Trophoblast cell (in vitro differentiated cells and primary cell): ENCODE measurements at regions not wholly inside any gene's neighbourhood (a gene's known extent, or its start where the extent isn't known, plus 50 kb on each side); places are given as distances from the start of the nearest gene placed in this dataset.

ENCODE experiments used
- DNase-seq, 2 donors: peaks; one replicate each; pipeline ENCODE4 v3.0.0-alpha.2; 2016
- H2AFZ ChIP-seq: 2 replicates; pipeline ENCODE4 v1.6.1; 2013; ENCODE audit warnings: low read length, moderate library complexity, mild to moderate bottlenecking; ENCODE audit not compliant: insufficient read depth, poor library complexity
- H2AK5ac ChIP-seq: 2 replicates; pipeline ENCODE4 v1.6.1; 2013; ENCODE audit warnings: mild to moderate bottlenecking, low read length
- H2BK120ac ChIP-seq: 2 replicates; pipeline ENCODE4 v1.6.1; 2013; ENCODE audit warnings: low read length, mild to moderate bottlenecking, moderate library complexity; ENCODE audit not compliant: insufficient read depth, poor library complexity
- H2BK12ac ChIP-seq: 2 replicates; pipeline ENCODE4 v1.6.1; 2013; ENCODE audit warnings: mild to moderate bottlenecking, low read length, moderate library complexity
- H2BK5ac ChIP-seq: 2 replicates; pipeline ENCODE4 v1.6.1; 2013; ENCODE audit warnings: low read length, low read depth, moderate library complexity, mild to moderate bottlenecking; ENCODE audit not compliant: poor library complexity
- H3K14ac ChIP-seq: 2 replicates; pipeline ENCODE4 v1.6.1; 2013; ENCODE audit warnings: mild to moderate bottlenecking, low read length
- H3K18ac ChIP-seq: 2 replicates; pipeline ENCODE4 v1.6.1; 2013; ENCODE audit warnings: mild to moderate bottlenecking, low read length
- H3K23ac ChIP-seq: 2 replicates; pipeline ENCODE4 v1.6.1; 2013; ENCODE audit warnings: low read length
- H3K27ac ChIP-seq: 2 replicates; pipeline ENCODE4 v1.5.1; 2013; ENCODE audit warnings: low read depth, mild to moderate bottlenecking, inconsistent platforms, low read length, moderate library complexity
- H3K27me3 ChIP-seq: 2 replicates; pipeline ENCODE4 v1.6.1; 2013; ENCODE audit warnings: inconsistent platforms, mild to moderate bottlenecking, low read length, moderate library complexity; ENCODE audit not compliant: insufficient read depth
- H3K36me3 ChIP-seq, 2 experiments: 1 replicate in 1 of 2; 2 replicates in 1 of 2; pipeline ENCODE4 v1.6.1; 2013; ENCODE audit warnings: low read length in 2 of 2, mild to moderate bottlenecking in 2 of 2, moderate library complexity in 1 of 2; ENCODE audit not compliant: insufficient read depth in 2 of 2, control insufficient read depth in 1 of 2
- H3K4ac ChIP-seq: 2 replicates; pipeline ENCODE4 v1.6.1; 2013; ENCODE audit warnings: low read depth, mild to moderate bottlenecking, low read length, moderate library complexity
- H3K4me1 ChIP-seq, 2 experiments: 1 replicate in 1 of 2; 2 replicates in 1 of 2; pipeline ENCODE4 v1.6.1; 2013; ENCODE audit warnings: low read length in 2 of 2, mild to moderate bottlenecking in 2 of 2, moderate library complexity in 1 of 2; ENCODE audit not compliant: insufficient read depth in 2 of 2, control insufficient read depth in 1 of 2
- H3K4me2 ChIP-seq: 2 replicates; pipeline ENCODE4 v1.6.1; 2013; ENCODE audit warnings: inconsistent platforms, mild to moderate bottlenecking, low read length, moderate library complexity
- H3K4me3 ChIP-seq: 2 replicates; pipeline ENCODE4 v1.5.1; 2013; ENCODE audit warnings: mild to moderate bottlenecking, low read depth, low read length, inconsistent platforms
- H3K79me1 ChIP-seq: one replicate; pipeline ENCODE4 v1.6.1; 2013; ENCODE audit warnings: low read length
- H3K79me2 ChIP-seq: 2 replicates; pipeline ENCODE4 v1.6.1; 2013; ENCODE audit warnings: low read length, mild to moderate bottlenecking; ENCODE audit not compliant: control insufficient read depth, insufficient read depth, poor library complexity
- H3K9ac ChIP-seq: 2 replicates; pipeline ENCODE4 v1.6.1; 2013; ENCODE audit warnings: mild to moderate bottlenecking, low read length
- H3K9me3 ChIP-seq: 2 replicates; pipeline ENCODE4 v1.6.1; 2013; ENCODE audit warnings: low read depth, mild to moderate bottlenecking, control low read depth, inconsistent platforms, low read length; ENCODE audit not compliant: insufficient read depth
- H4K12ac ChIP-seq: 2 replicates; pipeline ENCODE4 v1.6.1; 2013; ENCODE audit warnings: low read depth, mild to moderate bottlenecking, low read length, moderate library complexity
- H4K8ac ChIP-seq: 2 replicates; pipeline ENCODE4 v1.6.1; 2013; ENCODE audit warnings: low read depth, mild to moderate bottlenecking, low read length, moderate library complexity
- H4K91ac ChIP-seq: one replicate; pipeline ENCODE4 v1.6.1; 2013; ENCODE audit warnings: low read depth, mild to moderate bottlenecking, low read length, moderate library complexity
- WGBS: extraction: QIAGEN DNeasy Blood & Tissue Kit; methylation state at CpG from one replicate; pipeline ENCODE4 v1.1.7; 2013; ENCODE audit warnings: missing lambda C conversion rate; ENCODE audit not compliant: insufficient read length, insufficient coverage; ENCODE audit errors: extremely low coverage; 5-methylcytosine and 5-hydroxymethylcytosine counted together

- H3K14ac ChIP-seq = no peak overlapping the region
- no peak overlapping the region for H3K27ac ChIP-seq
- H3K36me3 ChIP-seq = no peaks in the 10 kb centered on the region
- no peak overlapping the region for H2BK120ac ChIP-seq
- no peak overlapping the region for H2BK5ac ChIP-seq
- H3K4me1 ChIP-seq = peaks cover under 1 to 6% of the 10 kb centered on the region in 2 experiments
- no peak overlapping the region for H2AFZ ChIP-seq
- H2AK5ac ChIP-seq = no peak overlapping the region
- H3K9ac ChIP-seq = no peak overlapping the region
- no peak overlapping the region for H4K12ac ChIP-seq
- H2BK12ac ChIP-seq = no peak overlapping the region
- no peak overlapping the region for H3K18ac ChIP-seq
- no peak overlapping the region for H4K8ac ChIP-seq
- WGBS = no CpG with 5 or more reads among the region's 3 CpGs
- no peak overlapping the region for H4K91ac ChIP-seq
- H3K23ac ChIP-seq = no peak overlapping the region
- no peak overlapping the region for H3K4ac ChIP-seq
- no peaks in the 10 kb centered on the region for H3K79me2 ChIP-seq
- no peak overlapping the region for H3K4me3 ChIP-seq
- H3K27me3 ChIP-seq = no peaks in the 10 kb centered on the region
- H3K4me2 ChIP-seq = no peak overlapping the region
- H3K79me1 ChIP-seq = no peaks in the 10 kb centered on the region
- peaks cover 2% of the 10 kb centered on the region for H3K9me3 ChIP-seq
- DNase-seq = no peak
Observed at GRCh38 chr11:15690320-15690719, 575.6 kb downstream of the INSC start.

GRCh38 chr11:15692739-15693138 lies 578.0 kb downstream of the INSC start:
- Histone ChIP-seq H2BK5ac (no peak overlapping the region), H3K27ac (no peak overlapping the region), H2AK5ac (no peak overlapping the region), H3K9ac (no peak overlapping the region), H2BK120ac (no peak overlapping the region), H4K12ac (no peak overlapping the region), H3K27me3 (no peaks in the 10 kb centered on the region), H3K4me2 (no peak overlapping the region), H3K79me1 (no peaks in the 10 kb centered on the region), H3K23ac (no peak overlapping the region), H3K36me3 (no peaks in the 10 kb centered on the region), H4K8ac (no peak overlapping the region), H2BK12ac (no peak overlapping the region), H3K18ac (no peak overlapping the region), H3K14ac (no peak overlapping the region), H2AFZ (no peak overlapping the region), H3K4me1 (peaks cover 2 to 10% of the 10 kb centered on the region in 2 experiments), H3K9me3 (peaks cover 2% of the 10 kb centered on the region), H3K4ac (no peak overlapping the region), H3K79me2 (no peaks in the 10 kb centered on the region), H4K91ac (peak overlapping the region; percentile 13), H3K4me3 (no peak overlapping the region)
- DNase-seq = no peak
- no CpG with 5 or more reads among the region's 3 CpGs for WGBS

GRCh38 chr11:15695096-15695721 lies 580.5 kb downstream of the INSC start:
- Histone ChIP-seq H3K18ac (no peak overlapping the region), H3K23ac (no peak overlapping the region), H3K9ac (no peak overlapping the region), H3K9me3 (no peaks in the 10 kb centered on the region), H3K79me1 (no peaks in the 10 kb centered on the region), H4K12ac (no peak overlapping the region), H3K36me3 (no peaks in the 10 kb centered on the region), H3K4me3 (no peak overlapping the region), H4K91ac (no peak overlapping the region), H3K4ac (no peak overlapping the region), H3K4me2 (no peak overlapping the region), H3K27ac (no peak overlapping the region), H2AK5ac (no peak overlapping the region), H2BK120ac (no peak overlapping the region), H3K4me1 (peaks cover 2 to 10% of the 10 kb centered on the region in 2 experiments), H3K14ac (no peak overlapping the region), H3K27me3 (no peaks in the 10 kb centered on the region), H3K79me2 (no peaks in the 10 kb centered on the region), H2BK12ac (no peak overlapping the region), H4K8ac (no peak overlapping the region), H2AFZ (no peak overlapping the region), H2BK5ac (no peak overlapping the region)
- DNase-seq = peak; percentile 27 to 47
- WGBS = no CpG with 5 or more reads among the region's 3 CpGs

GRCh38 chr11:15696069-15696468 lies 581.3 kb downstream of the INSC start:
- no peak overlapping the region for H3K4me2 ChIP-seq
- no peak overlapping the region for H4K8ac ChIP-seq
- no peak overlapping the region for H2AK5ac ChIP-seq
- no peak overlapping the region for H3K23ac ChIP-seq
- H4K12ac ChIP-seq = no peak overlapping the region
- WGBS = no CpG with 5 or more reads among the region's 3 CpGs
- H3K27me3 ChIP-seq = no peaks in the 10 kb centered on the region
- H3K4me1 ChIP-seq = peaks cover 2 to 10% of the 10 kb centered on the region in 2 experiments
- H3K36me3 ChIP-seq = no peaks in the 10 kb centered on the region
- H3K79me1 ChIP-seq = no peaks in the 10 kb centered on the region
- no peak overlapping the region for H4K91ac ChIP-seq
- H3K4me3 ChIP-seq = no peak overlapping the region
- H2BK120ac ChIP-seq = no peak overlapping the region
- no peak for DNase-seq
- no peak overlapping the region for H3K9ac ChIP-seq
- no peak overlapping the region for H2BK5ac ChIP-seq
- no peak overlapping the region for H3K27ac ChIP-seq
- H3K79me2 ChIP-seq = no peaks in the 10 kb centered on the region
- H3K18ac ChIP-seq = no peak overlapping the region
- H3K14ac ChIP-seq = no peak overlapping the region
- H3K9me3 ChIP-seq = no peaks in the 10 kb centered on the region
- H2AFZ ChIP-seq = no peak overlapping the region
- H3K4ac ChIP-seq = no peak overlapping the region
- no peak overlapping the region for H2BK12ac ChIP-seq
